GM12878 (cell line): ENCODE measurements at regions not wholly inside any gene's neighbourhood (a gene's known extent, or its start where the extent isn't known, plus 50 kb on each side); places are given as distances from the start of the nearest gene placed in this dataset.

Source experiments
- ATAC-seq: fragments of 200-7000 bp; cut with Tn5 transposase; 3 replicates; pipeline ENCODE4 v1.9.1; 2020; ENCODE audit warnings: mild to moderate bottlenecking, moderate library complexity
- BruUV-seq: library from RNA; stranded (reverse); fragments of 400-500 nt; replicated peaks from 2 replicates; lab custom pipeline; 2021; lab: Mats Ljungman, UMichigan
- CTCF ChIA-PET: fragments of 300-600 bp; sonication (Branson Sonifier 250); formaldehyde crosslinking; extraction: SDS; loops from one replicate; lab custom pipeline; 2021; ENCODE audit warnings: inconsistent platforms; lab: Yijun Ruan, JAX
- POLR2A ChIA-PET: fragments of 350-600 bp; formaldehyde crosslinking; extraction: SDS; loops from one replicate; lab custom pipeline; 2021; ENCODE audit warnings: inconsistent platforms; lab: Charles Lee
- RAD21 ChIA-PET: fragments of 300-600 bp; sonication (Branson Sonifier 250); formaldehyde crosslinking; loops from one replicate; lab custom pipeline; 2023; ENCODE audit warnings: antibody characterized with exemption; ENCODE audit not compliant: unreplicated experiment; lab: Charles Lee
- SMC1A ChIA-PET: fragments of 300-600 bp; sonication (Branson Sonifier 250); formaldehyde crosslinking; loops from one replicate; lab custom pipeline; 2023; ENCODE audit not compliant: unreplicated experiment, uncharacterized antibody; lab: Charles Lee
- DNase-seq: peaks from one replicate; pipeline ENCODE4 v3.0.0-alpha.2; 2011; ENCODE audit warnings: low read depth, low spot score
- FAIRE-seq: peaks from 3 replicates; lab custom pipeline; 2011; peaks lifted over from hg19 to GRCh38; lab: Jason Lieb, UNC
- H2AFZ ChIP-seq: 2 replicates; pipeline ENCODE4 v1.6.0; 2011; ENCODE audit warnings: low read depth, low read length, control low read depth; ENCODE audit not compliant: control insufficient read depth
- H3K27ac ChIP-seq: 2 replicates; pipeline ENCODE4 v1.5.1; 2011; ENCODE audit warnings: control low read depth; ENCODE audit not compliant: control insufficient read depth, insufficient read depth
- H3K27me3 ChIP-seq, 2 experiments: replicated peaks in 1 of 2; 2 replicates each; pipeline versions ENCODE4 v1.6.0 to v1.6.1; 2011; ENCODE audit warnings: low read length in 1 of 2; ENCODE audit not compliant: control insufficient read depth in 2 of 2, insufficient read depth in 2 of 2
- H3K36me3 ChIP-seq, 2 experiments: 2 replicates each; pipeline ENCODE4 v1.5.1; 2011; ENCODE audit warnings: low read length in 1 of 2; ENCODE audit not compliant: control insufficient read depth in 2 of 2, insufficient read depth in 2 of 2
- H3K4me1 ChIP-seq: 2 replicates; pipeline ENCODE4 v1.6.1; 2011; ENCODE audit warnings: mild to moderate bottlenecking, low read length, moderate library complexity, mixed read lengths; ENCODE audit not compliant: control insufficient read depth, insufficient read depth
- H3K4me2 ChIP-seq: 2 replicates; pipeline ENCODE4 v1.6.0; 2011; ENCODE audit warnings: control low read depth; ENCODE audit not compliant: control insufficient read depth, insufficient read depth
- H3K4me3 ChIP-seq: fragments of 200-600 bp; sonication (generic); 2 replicates; pipeline ENCODE4 v1.5.1; 2016
- H3K79me2 ChIP-seq: 2 replicates; pipeline ENCODE4 v1.6.0; 2011; ENCODE audit warnings: low read length; ENCODE audit not compliant: control insufficient read depth, insufficient read depth
- H3K9ac ChIP-seq: 2 replicates; pipeline ENCODE4 v1.8.0; 2011; ENCODE audit warnings: low read length, control low read depth, mixed read lengths; ENCODE audit not compliant: control insufficient read depth, insufficient read depth
- H3K9me3 ChIP-seq: replicated peaks from 3 replicates; pipeline ENCODE4 v1.5.1; 2011; ENCODE audit warnings: mild to moderate bottlenecking, low read length; ENCODE audit not compliant: control insufficient read depth, insufficient read depth
- H4K20me1 ChIP-seq: 2 replicates; pipeline ENCODE4 v1.6.0; 2011; ENCODE audit not compliant: control insufficient read depth, insufficient read depth
- BRCA1 ChIP-seq: IDR thresholded peaks from 2 replicates; pipeline ENCODE4 v1.6.1; 2011; ENCODE audit warnings: low read depth, low read length, improper control_type of control experiment
- EGR1 ChIP-seq, 2 experiments: IDR thresholded peaks; 1 replicate in 1 of 2; 2 replicates in 1 of 2; pipeline ENCODE4 v1.6.1; 2011 to 2012; ENCODE audit warnings: low read depth in 2 of 2, low read length in 2 of 2, borderline replicate concordance in 1 of 2, mild to moderate bottlenecking in 1 of 2, moderate library complexity in 1 of 2
- PML ChIP-seq: IDR thresholded peaks from 2 replicates; pipeline ENCODE4 v1.6.1; 2012; ENCODE audit warnings: low read length, inconsistent platforms
- RAD51 ChIP-seq: fragments of 450-650 bp; IDR thresholded peaks from 2 replicates; pipeline ENCODE4 v1.6.1; 2016; ENCODE audit warnings: moderate library complexity, mild to moderate bottlenecking, inconsistent platforms
- RELA ChIP-seq: fragments of 450-650 bp; IDR thresholded peaks from 2 replicates; pipeline ENCODE4 v1.8.0; 2014; ENCODE audit warnings: borderline replicate concordance; ENCODE audit not compliant: partially characterized antibody
- SREBF1 ChIP-seq: IDR thresholded peaks from 2 replicates; pipeline ENCODE4 v1.6.1; 2012; ENCODE audit warnings: mild to moderate bottlenecking, low read length
- SUPT20H ChIP-seq: IDR thresholded peaks from 2 replicates; pipeline ENCODE4 v1.6.1; 2011; ENCODE audit warnings: low read depth, mild to moderate bottlenecking, low read length, moderate library complexity, borderline replicate concordance; ENCODE audit not compliant: control insufficient read depth
- USF1 ChIP-seq: IDR thresholded peaks from 2 replicates; pipeline ENCODE4 v1.6.1; 2011; ENCODE audit warnings: borderline replicate concordance, low read depth, mild to moderate bottlenecking, moderate library complexity, mixed read lengths, low read length; ENCODE audit not compliant: insufficient read depth; ENCODE audit errors: extremely low read length
- ZNF687 ChIP-seq: fragments of 450-650 bp; IDR thresholded peaks from 2 replicates; pipeline ENCODE4 v1.6.1; 2017; ENCODE audit warnings: mild to moderate bottlenecking, moderate library complexity
- WGBS: methylation state at CpG from one replicate; pipeline ENCODE4 v1.1.6; 2016; ENCODE audit warnings: low lambda C conversion rate; ENCODE audit not compliant: insufficient replicate concordance, insufficient coverage; ENCODE audit errors: missing lambda C conversion rate; 5-methylcytosine and 5-hydroxymethylcytosine counted together
- in situ Hi-C: fragments of 300-500 bp; cut with MboI; formaldehyde crosslinking; loops from 9 replicates; pipeline ENCODE4 v1.14.3; 2018; ENCODE audit warnings: mixed read lengths
- intact Hi-C: fragments of 100-400 bp; cut with micrococcal nuclease; formaldehyde crosslinking; loops from one replicate; pipeline ENCODE4 v1.14.2; 2022; ENCODE audit not compliant: unreplicated experiment

DNA sequence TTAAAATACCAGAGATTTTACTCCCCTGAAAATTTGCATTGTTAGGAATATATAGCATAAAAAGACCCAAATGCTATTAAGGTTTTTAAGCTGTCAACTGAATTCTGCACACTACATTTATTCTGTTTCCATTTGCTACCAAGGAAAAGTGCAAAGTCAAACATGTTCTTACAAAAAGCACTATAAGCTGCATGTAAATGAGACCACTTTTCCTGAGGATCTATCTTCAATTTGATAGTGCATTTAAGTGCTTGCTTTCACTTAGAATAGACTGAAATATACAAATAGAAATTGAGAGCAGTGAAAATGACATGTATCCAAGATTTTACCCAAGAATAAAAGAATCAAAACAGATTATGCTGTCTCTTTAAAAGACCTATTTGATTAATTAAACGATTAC lies 1216.2 kb downstream of the ROBO2 start:
- H3K36me3 ChIP-seq: no peaks in the 10 kb centered on the region
- no TSS peak for BruUV-seq
- no peaks in the 10 kb centered on the region for H4K20me1 ChIP-seq
- DNase-seq: no peak
- H2AFZ ChIP-seq: no peak overlapping the region
- no peak overlapping the region for H3K9ac ChIP-seq
- no peak overlapping the region for H3K4me3 ChIP-seq
- no peaks in the 10 kb centered on the region for H3K79me2 ChIP-seq
- no peak for FAIRE-seq
- in situ Hi-C loops: no loop called here
- intact Hi-C loops: no loop called here
- WGBS: 10% methylated on average over 1 of the region's 1 CpG
- no peaks in the 10 kb centered on the region for H3K27me3 ChIP-seq
- no peaks in the 10 kb centered on the region for H3K9me3 ChIP-seq
- no peaks in the 10 kb centered on the region for H3K4me1 ChIP-seq
- H3K4me2 ChIP-seq: no peak overlapping the region
- RAD21 ChIA-PET: no interaction called here
- CTCF ChIA-PET: interaction anchor here (1.2 kb wide), 1 partner anchor 11 kb away, joined by 3 read pairs; no protein-coding TSS in a partner anchor
- TF ChIP-seq SUPT20H (no peak), BRCA1 (no peak), USF1 (no peak), SREBF1 (no peak)
- ATAC-seq: no peak
- H3K27ac ChIP-seq: no peak overlapping the region
- SMC1A ChIA-PET: interaction anchor here (0.9 kb wide), 1 partner anchor 114 kb away, joined by 3 read pairs; no protein-coding TSS in a partner anchor
- POLR2A ChIA-PET: no interaction called here

- intact Hi-C loops (no loop called here), in situ Hi-C loops (no loop called here)
- Histone ChIP-seq H4K20me1 (no peaks in the 10 kb centered on the region), H3K79me2 (no peaks in the 10 kb centered on the region), H3K9ac (no peak overlapping the region), H3K36me3 (no peaks in the 10 kb centered on the region), H3K27ac (no peak overlapping the region), H3K27me3 (no peaks in the 10 kb centered on the region), H3K9me3 (no peaks in the 10 kb centered on the region), H2AFZ (no peak overlapping the region), H3K4me1 (no peaks in the 10 kb centered on the region), H3K4me3 (no peak overlapping the region), H3K4me2 (no peak overlapping the region)
- no TSS peak for BruUV-seq
- no peak for FAIRE-seq
- 13% methylated on average over 3 of the region's 3 CpGs for WGBS
- DNase-seq: no peak
- POLR2A ChIA-PET: no interaction called here
- no peak for ATAC-seq
- TF ChIP-seq RAD51 (no peak), EGR1 (IDR thresholded peaks at IDR 0.05; ENCODE audit: borderline replicate concordance in 1 of 2, low read depth in 2 of 2, low read length in 2 of 2) (no peak), RELA (no peak), PML (no peak), ZNF687 (no peak)
- RAD21 ChIA-PET: no interaction called here
- SMC1A ChIA-PET: interaction anchor here (1.0 kb wide), 1 partner anchor 20 kb away, joined by 3 read pairs; no protein-coding TSS in a partner anchor
- CTCF ChIA-PET: no interaction called here
Observed at GRCh38 chr3:78257951-78258530, 1218.1 kb downstream of the ROBO2 start.
